Tibial nerve (tissue), 4 donors: ENCODE measurements at regions not wholly inside any gene's neighbourhood (a gene's known extent, or its start where the extent isn't known, plus 50 kb on each side); places are given as distances from the start of the nearest gene placed in this dataset.

Experiments used
- EP300 ChIP-seq, 2 donors: sonication (generic); formaldehyde crosslinking; IDR thresholded peaks; one replicate each; pipeline ENCODE4 v1.6.1; 2017; ENCODE audit warnings: antibody characterized with exemption in 2 of 2, mild to moderate bottlenecking in 1 of 2
- POLR2A ChIP-seq, 2 donors: fragments of 450-650 bp; IDR thresholded peaks; one replicate each; pipeline ENCODE4 v1.6.1; 2017; ENCODE audit warnings: antibody characterized with exemption in 2 of 2, mild to moderate bottlenecking in 2 of 2, moderate library complexity in 2 of 2
- TF ChIP-seq, protein P1 (sequence below), 5 experiments: fragments of 200-600 bp in 3 of 5; fragments of 450-650 bp in 2 of 5; sonication (generic) in 3 of 5; IDR thresholded peaks; one replicate each; pipeline ENCODE4 v1.5.1; 2016 to 2019; ENCODE audit warnings: antibody characterized with exemption in 5 of 5, mild to moderate bottlenecking in 3 of 5, moderate library complexity in 2 of 5

DNA sequence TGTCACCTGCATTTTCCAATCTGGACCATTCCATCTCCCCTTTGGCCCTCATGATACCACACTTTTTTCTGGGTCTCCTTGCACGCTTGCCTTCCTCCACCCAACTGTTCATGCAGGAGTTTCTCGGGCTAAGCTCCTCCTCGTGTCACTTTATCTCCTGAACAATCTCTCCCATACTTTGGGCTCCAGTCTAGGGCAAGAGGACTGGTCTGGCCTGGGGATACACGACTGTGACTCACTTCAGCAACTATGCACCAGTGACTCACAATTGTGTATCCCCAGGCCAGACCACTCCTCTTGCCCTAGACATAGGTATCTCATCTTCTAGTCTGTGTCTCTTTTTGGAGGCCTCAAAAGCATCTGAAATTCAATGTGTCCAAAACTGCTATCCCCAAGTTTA, 149.4 kb upstream of the PTPRM start:
- TF ChIP-seq, protein P1, sequence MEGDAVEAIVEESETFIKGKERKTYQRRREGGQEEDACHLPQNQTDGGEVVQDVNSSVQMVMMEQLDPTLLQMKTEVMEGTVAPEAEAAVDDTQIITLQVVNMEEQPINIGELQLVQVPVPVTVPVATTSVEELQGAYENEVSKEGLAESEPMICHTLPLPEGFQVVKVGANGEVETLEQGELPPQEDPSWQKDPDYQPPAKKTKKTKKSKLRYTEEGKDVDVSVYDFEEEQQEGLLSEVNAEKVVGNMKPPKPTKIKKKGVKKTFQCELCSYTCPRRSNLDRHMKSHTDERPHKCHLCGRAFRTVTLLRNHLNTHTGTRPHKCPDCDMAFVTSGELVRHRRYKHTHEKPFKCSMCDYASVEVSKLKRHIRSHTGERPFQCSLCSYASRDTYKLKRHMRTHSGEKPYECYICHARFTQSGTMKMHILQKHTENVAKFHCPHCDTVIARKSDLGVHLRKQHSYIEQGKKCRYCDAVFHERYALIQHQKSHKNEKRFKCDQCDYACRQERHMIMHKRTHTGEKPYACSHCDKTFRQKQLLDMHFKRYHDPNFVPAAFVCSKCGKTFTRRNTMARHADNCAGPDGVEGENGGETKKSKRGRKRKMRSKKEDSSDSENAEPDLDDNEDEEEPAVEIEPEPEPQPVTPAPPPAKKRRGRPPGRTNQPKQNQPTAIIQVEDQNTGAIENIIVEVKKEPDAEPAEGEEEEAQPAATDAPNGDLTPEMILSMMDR (IDR thresholded peaks at IDR 0.05), result no peak
- TF ChIP-seq EP300 (IDR thresholded peaks at IDR 0.05) (no peak), POLR2A (IDR thresholded peaks at IDR 0.05) (no peak)
